GM12892 (cell line): ENCODE measurements at regions not wholly inside any gene's neighbourhood (a gene's known extent, or its start where the extent isn't known, plus 50 kb on each side); places are given as distances from the start of the nearest gene placed in this dataset.

Source experiments
- POLR2A ChIP-seq: IDR thresholded peaks from 2 replicates; pipeline ENCODE4 v1.6.1; 2011; ENCODE audit warnings: low read depth, low read length, control low read depth
- POLR2AphosphoS5 ChIP-seq: IDR thresholded peaks from 2 replicates; pipeline ENCODE4 v1.6.1; 2011; ENCODE audit warnings: low read depth, low read length, control low read depth
- TAF1 ChIP-seq: IDR thresholded peaks from 2 replicates; pipeline ENCODE4 v1.6.1; 2011; ENCODE audit warnings: low read depth, mild to moderate bottlenecking, control low read depth, low read length, borderline replicate concordance

GRCh38 chr4:79663865-79664264 lies 255.8 kb upstream of the GK2 start:
- TF ChIP-seq POLR2AphosphoS5 (no peak), POLR2A (no peak), TAF1 (no peak)
